NOMO-1 treated with DMSO at 0.1 percent for 48 hours (cell line): ENCODE measurements at regions not wholly inside any gene's neighbourhood (a gene's known extent, or its start where the extent isn't known, plus 50 kb on each side); places are given as distances from the start of the nearest gene placed in this dataset.

Experiments
- DNase-seq: peaks from one replicate; lab custom pipeline; 2025; ENCODE audit not compliant: unreplicated experiment; lab: John Stamatoyannopoulos, UW

GRCh38 chr7:155213955-155214740, 83.5 kb upstream of the INSIG1 start:
- DNase-seq, result no peak

DNA sequence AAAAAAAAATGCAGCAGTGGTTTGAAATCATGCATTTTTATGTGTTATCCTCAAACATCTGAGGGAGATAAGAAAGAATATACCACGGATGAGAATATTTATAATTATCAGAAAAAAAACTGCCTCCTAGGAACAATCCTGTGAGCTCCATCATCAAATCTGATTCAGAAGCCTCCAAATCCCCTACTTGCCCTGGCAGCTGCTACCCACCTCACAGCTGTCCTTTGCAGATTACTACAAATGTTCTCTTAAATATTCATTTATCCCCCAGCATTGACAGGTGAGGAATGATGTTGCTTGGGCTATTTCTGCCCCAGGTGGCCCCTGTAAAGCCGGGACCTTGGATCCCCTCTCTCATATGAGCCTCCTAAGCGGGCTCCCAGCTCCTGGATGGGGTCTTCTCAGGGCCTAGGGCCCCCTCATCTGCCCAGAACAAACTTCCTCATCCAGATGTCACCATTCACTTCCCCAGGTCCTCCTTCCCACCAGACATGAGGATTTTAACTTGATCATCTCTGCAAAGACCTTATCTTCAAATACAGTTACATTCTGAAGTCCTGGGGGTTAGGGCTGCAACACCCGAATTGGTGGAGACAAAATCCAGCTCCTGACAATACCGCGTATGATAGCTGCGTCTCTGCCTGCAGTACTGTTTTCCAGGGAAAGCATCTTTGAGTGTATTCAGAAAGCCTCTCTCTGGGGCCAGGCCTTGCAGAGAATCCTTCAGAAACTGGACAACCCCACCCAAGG, 81.9 kb upstream of the INSIG1 start:
- DNase-seq, result no peak

DNA sequence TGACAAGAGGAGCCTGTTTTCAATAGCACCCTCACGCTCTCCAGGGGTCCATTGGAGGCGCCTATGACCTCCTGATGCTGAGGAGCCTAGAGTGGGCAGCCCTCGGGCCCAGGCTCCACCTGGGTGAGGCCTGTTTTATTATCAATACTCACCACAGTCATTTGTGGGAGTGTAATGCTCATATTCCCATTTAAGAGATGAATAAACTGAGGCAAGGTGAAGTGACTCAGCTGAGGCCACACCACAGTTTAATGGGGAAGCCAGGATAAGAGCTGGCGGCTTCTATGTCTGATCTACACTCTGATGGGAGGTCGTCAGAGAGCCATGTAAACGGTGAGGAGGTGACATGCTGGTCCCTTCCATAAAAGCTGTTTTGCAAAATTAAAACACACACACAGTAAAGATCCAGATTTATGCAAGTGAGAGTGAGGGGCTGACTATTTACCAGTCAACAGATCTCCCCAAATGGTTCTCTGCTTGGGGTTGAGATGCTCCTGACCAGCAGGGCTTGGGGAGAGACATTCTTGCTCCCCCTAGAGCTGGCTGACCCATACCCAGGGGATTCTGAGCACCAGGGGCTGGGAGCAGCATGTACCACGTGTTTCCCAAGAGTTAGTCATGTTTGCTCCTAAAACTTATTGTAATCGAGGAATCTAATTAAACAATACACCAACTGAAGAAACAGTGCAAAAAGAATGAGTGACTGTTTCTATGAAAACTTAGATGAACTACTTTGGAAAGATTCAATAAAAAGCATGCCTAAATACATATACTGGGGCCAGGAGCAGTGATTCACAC, 81.0 kb upstream of the INSIG1 start:
- no peak for DNase-seq

DNA sequence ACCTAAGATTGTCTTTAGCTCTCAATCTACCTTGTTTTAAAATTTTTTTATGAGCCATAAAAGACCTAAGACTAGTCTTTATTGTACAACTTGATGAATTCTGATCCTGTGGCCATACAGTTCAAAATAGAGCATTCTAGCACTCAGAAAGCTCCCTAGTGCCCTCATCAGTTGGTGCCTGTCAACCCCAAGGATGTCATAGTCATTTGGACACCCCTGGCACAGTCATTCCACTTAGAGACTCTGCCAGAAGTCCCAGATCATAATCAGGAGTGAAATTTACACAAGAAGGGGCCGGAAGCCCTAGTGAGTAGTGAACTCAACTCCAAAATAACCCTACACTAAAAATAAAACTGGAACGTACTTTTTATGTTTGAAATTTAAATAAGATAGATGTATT, 80.0 kb upstream of the INSIG1 start:
- DNase-seq, result no peak

GRCh38 chr7:155218276-155219153, 79.2 kb upstream of the INSIG1 start:
- no peak for DNase-seq

DNA sequence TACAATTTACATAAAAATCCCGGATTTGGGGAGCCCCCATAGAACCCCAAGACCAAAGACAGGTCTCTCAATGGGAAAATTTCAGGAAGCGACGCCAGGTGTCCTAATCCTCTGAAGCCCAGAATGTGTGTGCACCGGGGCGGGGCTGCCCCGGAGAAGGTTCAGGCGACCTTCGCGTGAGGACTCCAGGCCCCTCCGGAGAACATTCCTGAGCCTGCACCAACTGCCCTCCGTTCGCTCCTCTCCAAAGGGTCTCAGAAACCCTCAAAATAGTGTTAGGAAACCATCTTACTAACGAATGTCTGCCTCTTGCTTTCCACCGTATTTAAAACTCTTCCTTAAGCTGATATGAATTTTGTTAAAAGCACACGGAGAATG, 78.5 kb upstream of the INSIG1 start:
- DNase-seq, result no peak

DNA sequence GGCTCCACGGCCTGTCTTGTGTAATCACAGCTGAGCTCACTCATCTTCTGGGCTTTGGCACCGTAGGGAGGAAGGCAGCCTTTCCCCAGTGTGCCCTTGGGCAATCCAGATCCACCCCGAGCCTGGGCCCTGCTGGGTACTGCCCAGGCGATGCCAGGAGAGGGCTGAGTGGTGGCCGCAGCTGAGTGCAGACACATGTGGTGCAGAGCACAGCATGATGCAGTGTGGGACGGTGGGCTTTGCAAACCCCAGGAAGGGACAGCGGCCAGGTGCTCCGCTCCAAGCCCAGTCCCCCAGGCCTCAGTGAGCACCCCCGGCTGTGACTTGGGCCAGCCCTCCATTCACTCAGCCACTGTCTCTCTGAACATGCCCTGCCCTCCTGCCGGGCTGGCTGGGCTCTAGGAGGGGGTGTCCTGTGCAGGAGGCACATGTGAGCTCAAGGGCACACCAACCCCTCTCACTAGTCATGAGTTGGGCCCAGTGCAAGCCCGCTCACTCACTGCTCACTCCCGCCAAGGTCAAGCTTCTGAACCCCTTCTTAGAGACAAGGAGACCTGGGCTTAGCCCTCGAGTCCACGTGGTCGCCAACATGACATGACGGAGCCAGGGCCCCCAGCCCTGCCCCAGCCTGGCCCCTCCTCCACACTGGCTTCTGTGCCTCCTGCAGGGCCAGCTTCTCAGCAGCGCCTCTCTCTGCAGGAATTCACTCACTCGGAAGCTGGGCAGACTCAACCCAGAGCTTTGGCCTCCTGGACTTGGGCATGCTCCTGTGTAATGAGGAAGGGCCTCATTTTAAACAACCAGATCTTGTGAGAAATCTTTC, 77.5 kb upstream of the INSIG1 start:
- DNase-seq, result no peak

GRCh38 chr7:155220903-155221302, 76.8 kb upstream of the INSIG1 start:
- DNase-seq, result no peak

- DNase-seq, result no peak
Observed at GRCh38 chr7:155221547-155221946, 76.1 kb upstream of the INSIG1 start.

DNA sequence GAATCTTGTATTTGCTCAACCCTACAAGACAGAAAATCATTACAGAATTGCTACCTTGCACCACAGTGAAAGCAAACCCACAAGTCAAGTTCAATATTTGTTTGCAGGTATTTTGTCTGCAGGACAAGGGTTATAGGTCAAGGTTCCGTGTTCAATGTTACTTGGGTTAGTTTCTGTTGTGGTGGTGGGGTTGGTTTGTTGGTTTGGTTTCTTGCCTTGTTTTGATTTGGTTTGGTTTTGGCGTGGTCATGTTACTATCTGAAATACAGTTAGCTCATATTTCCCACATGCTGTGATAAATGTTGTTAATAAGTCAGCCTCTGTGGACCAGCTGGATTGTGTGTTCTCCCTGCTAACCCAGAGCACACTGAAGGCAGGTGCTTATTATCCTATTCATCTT, 75.6 kb upstream of the INSIG1 start:
- no peak for DNase-seq

GRCh38 chr7:155222573-155222972, 75.1 kb upstream of the INSIG1 start:
- no peak for DNase-seq

DNA sequence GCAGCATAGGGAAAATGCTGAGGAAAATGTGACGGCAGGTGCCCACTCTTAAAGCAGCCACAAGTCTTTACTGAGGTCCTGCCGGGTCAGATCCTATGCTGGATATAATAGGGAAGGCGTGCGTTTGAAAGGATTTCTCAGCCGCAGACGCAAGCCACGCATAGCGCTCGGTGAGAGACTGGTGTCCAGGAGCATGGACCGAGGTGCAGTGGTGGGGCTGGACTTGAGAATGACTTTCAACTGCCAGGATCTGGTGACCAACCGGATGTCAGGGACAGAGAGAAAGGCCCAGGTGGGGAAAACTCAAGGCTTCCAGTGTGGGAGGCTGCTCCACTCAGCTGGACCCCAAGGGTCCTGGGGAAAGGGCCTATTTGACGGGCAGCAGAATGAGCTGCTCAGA, 74.7 kb upstream of the INSIG1 start:
- no peak for DNase-seq

DNA sequence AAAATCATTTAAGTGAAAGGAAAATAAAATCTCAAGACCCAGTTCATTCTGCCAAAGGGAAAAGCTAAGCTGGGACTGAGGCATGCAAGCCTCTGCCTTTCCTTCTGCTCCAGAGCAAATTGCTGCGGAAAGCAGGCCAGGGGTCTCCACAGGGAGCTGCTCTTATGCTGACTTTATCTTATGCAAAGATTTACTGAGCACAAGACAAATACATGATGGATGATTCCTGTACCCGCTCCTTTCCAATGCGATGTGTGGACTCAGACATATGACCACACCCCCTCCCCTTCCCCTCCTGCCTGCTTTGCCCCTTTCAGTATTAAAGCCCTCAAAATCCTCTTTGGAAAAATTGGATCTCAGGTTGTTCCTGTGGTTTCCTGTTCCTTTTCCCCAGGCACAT, 74.2 kb upstream of the INSIG1 start:
- DNase-seq, result no peak

- DNase-seq, result no peak
Observed at GRCh38 chr7:155224116-155224811, 73.4 kb upstream of the INSIG1 start.

DNA sequence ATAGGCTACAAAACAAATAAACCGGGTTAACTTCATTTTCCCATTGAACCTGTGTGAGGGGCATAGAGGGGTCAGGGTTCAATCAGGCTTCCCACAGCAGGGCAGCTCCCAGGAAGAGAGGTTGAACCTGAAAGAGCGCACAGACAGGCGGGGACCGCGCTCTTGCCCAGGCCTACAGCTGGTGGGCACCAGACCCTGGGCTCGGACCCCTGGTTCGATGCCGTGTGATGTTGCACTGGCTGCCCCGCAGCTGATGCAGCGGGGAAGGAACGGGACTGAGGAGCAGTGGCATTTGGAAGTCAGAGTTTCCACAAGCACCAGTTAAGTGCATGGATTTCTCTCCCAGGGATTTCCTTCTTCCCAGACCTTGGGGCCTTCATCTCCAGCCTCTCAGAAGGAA, 72.6 kb upstream of the INSIG1 start:
- DNase-seq, result no peak

- DNase-seq, result no peak
Observed at GRCh38 chr7:155225516-155225915, 72.2 kb upstream of the INSIG1 start.

DNA sequence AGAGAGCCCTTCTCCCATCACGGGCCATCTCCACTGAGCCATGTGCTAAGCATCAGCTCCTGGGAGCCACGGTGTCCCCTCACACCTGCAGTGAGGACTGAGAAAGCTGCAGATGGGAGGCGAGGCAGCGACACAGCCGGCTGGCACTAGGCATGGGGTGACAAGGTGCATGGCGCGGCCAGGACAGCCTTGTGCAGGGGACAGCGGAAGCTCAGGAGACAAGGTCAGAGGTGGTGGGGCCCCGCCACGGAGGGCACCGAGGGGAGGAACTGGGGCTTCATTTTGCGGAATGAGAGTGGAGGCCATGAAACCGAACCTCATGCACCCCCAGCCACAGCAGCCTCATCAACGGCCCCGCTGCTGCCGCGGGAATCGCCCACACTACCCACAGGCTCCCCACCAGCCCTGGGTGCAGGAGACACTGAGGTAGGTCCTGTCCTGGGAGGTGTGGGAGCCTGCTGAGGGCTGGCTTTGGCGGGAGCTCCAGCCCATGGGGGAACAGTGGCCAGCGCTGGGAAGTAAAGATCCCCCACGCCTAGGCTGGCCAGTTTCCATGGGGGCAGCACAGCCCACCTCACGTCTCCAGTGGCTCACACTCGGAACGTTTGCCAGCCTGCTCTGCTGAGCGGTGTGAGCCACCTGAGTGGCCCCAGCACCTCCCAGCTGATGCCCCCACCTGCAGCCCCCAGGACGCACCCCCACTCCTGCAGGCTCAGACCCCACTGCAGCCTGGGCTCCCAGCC, 71.2 kb upstream of the INSIG1 start:
- no peak for DNase-seq

- DNase-seq, result no peak
Observed at GRCh38 chr7:155227004-155227787, 70.5 kb upstream of the INSIG1 start.
